ENCODE measurements at regions not wholly inside any gene's neighbourhood (a gene's known extent, or its start where the extent isn't known, plus 50 kb on each side); places are given as distances from the start of the nearest gene placed in this dataset.

- DNase-seq (ENCODE audit: low read depth), result no peak
- H3K4me3 ChIP-seq (ENCODE audit: low read depth, low read length), result no peak overlapping the region
- no peak for TF ChIP-seq CTCF (IDR thresholded peaks at IDR 0.05; ENCODE audit: control insufficient read depth, extremely low read depth, insufficient read depth)
These were observed 113.7 kb downstream of the OSR1 start for GRCh38 chr2:19244460-19245363.

GRCh38 chr2:19238440-19239060 is 119.9 kb downstream of the OSR1 start:
- no peak for TF ChIP-seq CTCF (IDR thresholded peaks at IDR 0.05; ENCODE audit: control insufficient read depth, extremely low read depth, insufficient read depth)
- H3K4me3 ChIP-seq (ENCODE audit: low read depth, low read length), result no peak overlapping the region
- no peak for DNase-seq (ENCODE audit: low read depth)

- no peak for DNase-seq (ENCODE audit: low read depth)
- H3K4me3 ChIP-seq (ENCODE audit: low read depth, low read length), result no peak overlapping the region
- TF ChIP-seq CTCF (IDR thresholded peaks at IDR 0.05; ENCODE audit: control insufficient read depth, extremely low read depth, insufficient read depth), result no peak
These were observed 123.1 kb downstream of the OSR1 start for GRCh38 chr2:19235308-19235707.

- no peak for TF ChIP-seq CTCF (IDR thresholded peaks at IDR 0.05; ENCODE audit: control insufficient read depth, extremely low read depth, insufficient read depth)
- no peak for DNase-seq (ENCODE audit: low read depth)
These were observed 126.1 kb downstream of the OSR1 start for GRCh38 chr2:19232312-19232711.

GRCh38 chr2:19231625-19232024 is 126.8 kb downstream of the OSR1 start:
- no peak overlapping the region for H3K4me3 ChIP-seq (ENCODE audit: low read depth, low read length)
- no peak for TF ChIP-seq CTCF (IDR thresholded peaks at IDR 0.05; ENCODE audit: control insufficient read depth, extremely low read depth, insufficient read depth)
- DNase-seq (ENCODE audit: low read depth), result no peak

More at GRCh38 chr2:19232312-19232711, 126.1 kb downstream of the OSR1 start:
- no peak overlapping the region for H3K4me3 ChIP-seq (ENCODE audit: low read depth, low read length)

GRCh38 chr2:19230626-19231025 is 127.8 kb downstream of the OSR1 start:
- H3K4me3 ChIP-seq (ENCODE audit: low read depth, low read length), result no peak overlapping the region
- no peak for DNase-seq (ENCODE audit: low read depth)
- no peak for TF ChIP-seq CTCF (IDR thresholded peaks at IDR 0.05; ENCODE audit: control insufficient read depth, extremely low read depth, insufficient read depth)
